SK-N-MC (cell line): ENCODE measurements at regions not wholly inside any gene's neighbourhood (a gene's known extent, or its start where the extent isn't known, plus 50 kb on each side); places are given as distances from the start of the nearest gene placed in this dataset.
A peak's percentile ranks its signal among the peaks of the same experiment; 100 is the strongest.

Experiments used
- DNase-seq: peaks from one replicate; pipeline ENCODE4 v3.0.0-alpha.2; 2011; ENCODE audit warnings: low read depth, low spot score
- H3K27ac ChIP-seq: fragments of 200-600 bp; sonication (generic); 2 replicates; pipeline ENCODE4 v1.5.1; 2016; ENCODE audit warnings: mixed run types
- H3K36me3 ChIP-seq: fragments of 200-600 bp; sonication (generic); 2 replicates; pipeline ENCODE4 v1.6.1; 2017; ENCODE audit warnings: antibody characterized with exemption, low read length, mixed read lengths; ENCODE audit not compliant: insufficient read depth
- H3K4me3 ChIP-seq: fragments of 200-600 bp; sonication (generic); 2 replicates; pipeline ENCODE4 v1.5.1; 2016
- H3K9ac ChIP-seq: fragments of 200-600 bp; sonication (generic); 2 replicates; pipeline ENCODE4 v1.8.0; 2017; ENCODE audit warnings: mixed run types, mixed read lengths; ENCODE audit not compliant: insufficient read length
- H3K9me3 ChIP-seq: fragments of 200-600 bp; sonication (generic); 2 replicates; pipeline ENCODE4 v1.6.1; 2017; ENCODE audit warnings: low read depth, mild to moderate bottlenecking, antibody characterized with exemption, low read length, moderate library complexity, mixed read lengths
- EZH2 ChIP-seq: fragments of 200-600 bp; sonication (generic); IDR thresholded peaks from one replicate; pipeline ENCODE4 v1.6.1; 2017; ENCODE audit warnings: antibody characterized with exemption
- FOXP2 ChIP-seq: optimal IDR thresholded peaks from 2 replicates; pipeline ENCODE3; 2011; ENCODE audit warnings: mild to moderate bottlenecking, moderate library complexity; ENCODE audit not compliant: insufficient read depth; ENCODE audit errors: extremely low read length, control extremely low read depth
- POLR2AphosphoS5 ChIP-seq: IDR thresholded peaks from 2 replicates; pipeline ENCODE4 v1.6.1; 2012; ENCODE audit warnings: mild to moderate bottlenecking, low read depth, low read length, borderline replicate concordance

DNA sequence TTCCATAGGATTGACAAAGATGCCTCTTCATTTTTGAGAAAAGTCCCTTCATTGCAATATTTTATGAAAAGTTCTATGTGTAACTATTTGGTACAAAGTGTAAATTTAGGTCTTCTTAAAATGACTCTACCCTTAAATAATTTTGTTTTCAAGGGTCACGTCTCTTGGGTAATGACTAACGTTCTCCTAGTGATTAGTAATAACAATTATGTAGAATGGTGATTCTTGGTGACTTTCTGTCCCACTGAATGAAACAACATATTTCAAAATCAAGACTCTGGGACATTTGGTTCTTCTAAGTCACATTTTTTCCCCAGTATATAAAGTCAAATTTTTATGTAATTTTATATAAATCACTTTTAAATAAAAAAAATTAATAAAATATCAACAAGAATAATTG lies 277.5 kb upstream of the ADAMTS5 start:
- no peak for TF ChIP-seq FOXP2
- TF ChIP-seq POLR2AphosphoS5, result no peak
- TF ChIP-seq EZH2, result no peak
- H3K9ac ChIP-seq, result no peak overlapping the region
- H3K36me3 ChIP-seq, result no peaks in the 10 kb centered on the region
- DNase-seq, result no peak
- no peaks in the 10 kb centered on the region for H3K9me3 ChIP-seq
- H3K4me3 ChIP-seq, result no peak overlapping the region
- no peak overlapping the region for H3K27ac ChIP-seq

DNA sequence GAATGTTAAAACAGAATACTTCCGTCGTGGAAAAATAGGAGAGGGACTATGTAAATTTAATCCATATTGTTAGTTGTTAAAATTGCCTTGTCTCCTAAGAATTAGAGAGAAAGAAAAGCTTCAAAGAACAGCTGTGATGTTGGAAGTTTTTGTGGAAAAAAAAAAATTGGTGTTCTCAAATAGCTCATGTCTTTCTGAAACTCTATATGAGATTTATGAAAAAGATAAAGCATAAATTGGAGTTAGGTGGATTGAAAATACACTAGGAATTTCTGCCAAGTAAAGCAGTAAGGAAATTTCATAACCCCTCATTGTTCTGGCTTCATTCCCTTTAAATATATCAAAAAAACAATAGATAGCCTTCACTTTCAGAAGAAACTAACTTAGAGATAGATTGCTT lies 274.0 kb upstream of the ADAMTS5 start:
- no peak for TF ChIP-seq POLR2AphosphoS5
- no peak for TF ChIP-seq FOXP2
- TF ChIP-seq EZH2, result no peak

DNA sequence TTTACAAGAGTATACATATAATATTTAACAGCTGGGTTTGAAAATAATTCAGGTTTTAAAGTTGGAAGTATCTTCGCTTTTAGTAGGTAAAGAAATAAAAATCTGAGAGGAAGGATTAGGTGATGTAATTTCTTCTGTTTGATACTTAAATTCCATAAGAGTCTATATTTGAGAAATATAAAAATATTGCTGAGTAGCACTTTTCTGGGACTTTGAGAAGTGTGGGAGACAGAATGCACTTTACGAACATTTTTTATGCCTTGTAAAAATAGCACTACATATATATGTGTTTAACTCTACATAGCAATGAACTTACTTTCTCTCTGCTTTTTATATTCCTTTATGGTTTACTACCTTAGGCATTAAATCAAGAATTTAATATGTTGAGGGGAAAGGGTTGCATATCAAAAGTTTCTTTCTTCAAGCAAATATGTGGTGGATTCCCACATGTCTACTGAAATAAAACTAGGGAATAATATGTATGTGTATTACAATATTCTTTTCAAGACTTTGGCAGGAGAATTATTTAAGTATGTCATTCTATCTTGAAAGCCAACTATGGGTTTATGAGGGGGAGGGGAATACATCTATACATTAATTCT lies 266.7 kb upstream of the ADAMTS5 start:
- Histone ChIP-seq H3K9me3 (peaks cover 3% of the 10 kb centered on the region; the same call in 1 of the 2 replicates), H3K36me3 (no peaks in the 10 kb centered on the region), H3K27ac (peak overlapping the region; percentile 83), H3K9ac (peak overlapping the region; percentile 4), H3K4me3 (0 out of 2 replicates have a peak overlapping the region, but pooled peaks have one; percentile 27)
- no peak for TF ChIP-seq POLR2AphosphoS5
- no peak for TF ChIP-seq FOXP2
- TF ChIP-seq EZH2, result no peak
- no peak for DNase-seq

More for the DNA sequence above, 274.0 kb upstream of the ADAMTS5 start:
- Histone ChIP-seq H3K9me3 (no peaks in the 10 kb centered on the region), H3K9ac (no peak overlapping the region), H3K4me3 (no peak overlapping the region), H3K27ac (no peak overlapping the region), H3K36me3 (no peaks in the 10 kb centered on the region)
- DNase-seq, result no peak

DNA sequence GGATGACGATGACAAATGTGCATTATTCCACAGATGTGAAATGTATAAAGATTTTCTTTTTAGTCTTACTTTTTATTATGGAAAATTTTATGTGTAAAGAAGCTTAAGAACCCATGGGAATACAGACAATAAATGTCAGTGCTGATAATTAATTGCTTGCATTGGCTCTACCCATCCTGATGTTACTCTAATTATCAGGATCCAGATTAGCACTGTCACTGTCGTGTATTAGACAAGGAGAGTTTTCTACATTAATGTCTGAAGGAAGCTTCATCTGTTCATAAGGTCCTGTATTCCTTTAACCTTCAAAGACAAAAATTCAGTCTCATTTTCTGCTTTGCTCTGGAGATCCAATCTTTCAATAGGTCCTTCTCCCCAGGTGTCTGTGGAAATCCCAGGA lies 259.1 kb upstream of the ADAMTS5 start:
- DNase-seq, result no peak
- Histone ChIP-seq H3K9ac (no peak overlapping the region), H3K4me3 (no peak overlapping the region), H3K27ac (no peak overlapping the region), H3K9me3 (no peaks in the 10 kb centered on the region), H3K36me3 (no peaks in the 10 kb centered on the region)
- TF ChIP-seq EZH2, result no peak
- TF ChIP-seq POLR2AphosphoS5, result no peak
- TF ChIP-seq FOXP2, result no peak

DNA sequence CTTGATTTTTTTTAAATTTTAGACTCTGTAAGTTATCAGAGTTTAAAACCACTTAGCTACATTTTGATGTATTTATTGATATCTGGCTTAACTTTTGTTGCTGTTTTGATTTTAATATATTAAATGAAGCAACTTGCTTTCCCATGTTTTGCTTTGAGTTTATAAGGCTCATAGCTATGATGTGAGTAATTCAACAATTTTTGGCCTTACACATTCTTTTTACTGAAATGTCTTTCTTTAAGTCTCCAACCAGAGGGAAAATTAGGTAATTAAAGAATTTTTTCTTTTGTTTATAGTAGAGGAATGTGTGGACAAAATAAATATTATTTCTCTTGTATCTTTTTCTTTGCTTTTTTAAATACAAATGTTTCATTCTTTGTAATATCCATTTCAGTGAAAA lies 258.3 kb upstream of the ADAMTS5 start:
- H3K4me3 ChIP-seq, result no peak overlapping the region
- no peaks in the 10 kb centered on the region for H3K36me3 ChIP-seq

DNA sequence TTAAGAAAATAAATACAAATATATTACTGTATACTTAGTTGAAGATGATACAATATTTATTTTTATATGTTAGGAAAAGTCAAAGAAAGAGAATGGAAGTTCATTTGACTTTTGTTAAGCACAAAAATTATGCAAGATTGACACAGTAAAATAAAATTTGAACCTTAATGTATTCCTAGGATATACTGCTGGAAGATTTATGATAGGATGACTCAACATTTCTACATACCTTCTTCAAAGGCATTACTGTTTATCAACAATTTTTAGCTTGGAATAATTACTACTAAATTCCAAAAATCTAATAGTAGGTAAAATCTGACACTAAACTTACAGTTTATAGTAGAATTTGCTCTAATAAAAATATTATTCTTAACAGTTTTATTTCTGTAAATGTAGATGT lies 257.3 kb upstream of the ADAMTS5 start:
- no peaks in the 10 kb centered on the region for H3K36me3 ChIP-seq
- DNase-seq, result no peak
- H3K9ac ChIP-seq, result no peak overlapping the region
- H3K27ac ChIP-seq, result peak overlapping the region; percentile 66; the same call in 1 of the 2 replicates
- no peaks in the 10 kb centered on the region for H3K9me3 ChIP-seq
- TF ChIP-seq POLR2AphosphoS5 (no peak), FOXP2 (no peak), EZH2 (no peak)
- H3K4me3 ChIP-seq, result no peak overlapping the region

More for the DNA sequence above, 258.3 kb upstream of the ADAMTS5 start:
- Histone ChIP-seq H3K9ac (no peak overlapping the region), H3K27ac (no peak overlapping the region; the same call in 1 of the 2 replicates), H3K9me3 (no peaks in the 10 kb centered on the region)
- TF ChIP-seq FOXP2, result no peak
- no peak for TF ChIP-seq EZH2
- no peak for TF ChIP-seq POLR2AphosphoS5
- DNase-seq, result no peak

DNA sequence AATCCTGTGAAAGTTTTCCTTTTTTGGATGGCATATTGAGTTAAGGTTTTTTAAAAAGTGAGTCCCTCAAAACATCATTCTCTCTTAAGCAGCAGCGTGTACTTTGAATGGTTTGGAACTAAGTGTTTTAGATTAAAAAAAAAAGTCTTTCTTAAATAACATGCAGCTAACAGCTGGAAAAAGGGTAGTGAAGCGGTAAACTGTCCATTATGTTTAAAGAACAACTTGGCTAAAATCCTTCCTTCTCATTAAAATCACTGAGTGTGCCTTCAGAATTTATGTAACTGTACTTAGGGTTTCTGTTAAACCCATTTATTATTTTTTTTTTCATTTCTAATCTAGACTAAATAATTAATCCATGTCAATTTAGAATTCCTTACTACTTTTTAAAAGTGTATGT lies 254.2 kb upstream of the ADAMTS5 start:
- no peak overlapping the region for H3K9ac ChIP-seq
- H3K27ac ChIP-seq, result no peak overlapping the region
- no peaks in the 10 kb centered on the region for H3K9me3 ChIP-seq
- H3K4me3 ChIP-seq, result no peak overlapping the region
- no peaks in the 10 kb centered on the region for H3K36me3 ChIP-seq
- DNase-seq, result no peak
- no peak for TF ChIP-seq EZH2
- TF ChIP-seq FOXP2, result no peak
- TF ChIP-seq POLR2AphosphoS5, result no peak

DNA sequence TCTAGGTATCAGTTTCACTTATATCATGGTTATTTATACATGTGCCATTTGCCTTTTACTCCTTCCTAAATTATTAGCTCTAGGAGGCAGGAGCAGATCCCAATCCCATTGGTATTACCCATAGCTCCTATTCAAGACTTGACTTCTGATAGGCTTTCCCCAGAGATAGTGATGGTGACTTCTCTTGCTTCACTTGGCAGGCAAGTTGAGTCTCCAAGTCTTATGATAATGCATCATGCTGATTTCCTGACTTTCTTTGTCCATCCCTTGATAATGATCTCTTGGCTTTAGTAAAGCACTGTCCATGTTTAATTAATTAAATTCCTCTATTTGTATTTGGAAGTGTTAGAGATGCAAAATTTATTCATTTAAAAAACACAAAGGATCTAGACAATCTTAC lies 253.5 kb upstream of the ADAMTS5 start:
- Histone ChIP-seq H3K36me3 (no peaks in the 10 kb centered on the region), H3K9ac (no peak overlapping the region), H3K27ac (no peak overlapping the region), H3K4me3 (no peak overlapping the region), H3K9me3 (no peaks in the 10 kb centered on the region)
- no peak for DNase-seq
- TF ChIP-seq POLR2AphosphoS5 (no peak), FOXP2 (no peak), EZH2 (no peak)

DNA sequence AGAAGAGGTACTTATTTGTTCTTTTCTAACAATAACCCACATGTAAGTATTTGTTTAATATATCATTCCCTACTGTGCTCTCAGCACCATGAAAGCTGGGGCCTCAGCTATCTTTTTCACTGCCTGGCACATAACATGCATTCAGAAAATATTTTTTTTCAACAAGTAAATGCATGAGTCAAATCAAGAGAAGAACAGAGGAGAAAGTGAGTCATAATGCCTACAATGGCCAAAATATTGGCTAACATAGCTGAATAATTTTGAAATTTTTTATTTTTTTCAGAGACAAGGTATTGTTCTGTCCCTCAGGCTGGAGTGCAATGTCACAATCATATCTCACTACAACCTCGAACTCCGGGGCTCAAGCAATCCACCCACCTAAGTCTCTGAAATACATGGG lies 252.2 kb upstream of the ADAMTS5 start:
- Histone ChIP-seq H3K27ac (no peak overlapping the region), H3K4me3 (no peak overlapping the region), H3K36me3 (no peaks in the 10 kb centered on the region), H3K9me3 (no peaks in the 10 kb centered on the region), H3K9ac (no peak overlapping the region)
- no peak for DNase-seq
- TF ChIP-seq POLR2AphosphoS5, result no peak
- TF ChIP-seq EZH2, result no peak
- TF ChIP-seq FOXP2, result no peak
